AG09309 (cell line): ENCODE measurements at regions not wholly inside any gene's neighbourhood (a gene's known extent, or its start where the extent isn't known, plus 50 kb on each side); places are given as distances from the start of the nearest gene placed in this dataset.

Experiments used
- DNase-seq: peaks from one replicate; pipeline ENCODE4 v3.0.0-alpha.2; 2010; ENCODE audit warnings: low read depth
- H3K4me3 ChIP-seq: 2 replicates; pipeline ENCODE4 v1.5.1; 2011; ENCODE audit warnings: mild to moderate bottlenecking, low read depth, low read length, moderate library complexity; ENCODE audit not compliant: control insufficient read depth
- CTCF ChIP-seq: IDR thresholded peaks from 2 replicates; pipeline ENCODE4 v1.5.1; 2011; ENCODE audit warnings: mild to moderate bottlenecking, low read depth, low read length, inconsistent platforms; ENCODE audit not compliant: insufficient read depth, control insufficient read depth; ENCODE audit errors: missing control alignments

- peak; percentile 15 for TF ChIP-seq CTCF
- DNase-seq, result peak; percentile 4
- H3K4me3 ChIP-seq, result no peak overlapping the region
Measured at GRCh38 chr4:28565396-28565795, 1704.8 kb downstream of the STIM2 start.

DNA sequence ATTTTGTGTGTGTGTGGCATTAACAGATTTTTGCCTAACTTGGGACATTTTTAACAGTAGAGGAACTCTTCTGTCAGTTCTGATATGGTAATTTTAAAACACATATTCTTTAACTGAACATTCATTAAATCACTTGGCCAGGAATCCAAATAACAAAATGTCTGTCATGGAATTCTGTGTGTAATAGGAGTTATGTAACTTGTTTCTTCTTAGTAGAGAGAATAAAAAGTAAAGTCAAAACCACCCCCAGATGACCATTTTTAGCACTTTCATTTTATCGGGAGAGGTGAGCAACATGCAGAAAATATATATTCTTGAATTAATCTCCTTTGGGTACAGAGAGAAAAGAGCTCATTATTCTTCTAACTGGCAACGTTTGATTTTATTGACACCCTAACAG is 1740.3 kb downstream of the STIM2 start:
- TF ChIP-seq CTCF, result no peak
- no peak for DNase-seq
- H3K4me3 ChIP-seq, result no peak overlapping the region

DNA sequence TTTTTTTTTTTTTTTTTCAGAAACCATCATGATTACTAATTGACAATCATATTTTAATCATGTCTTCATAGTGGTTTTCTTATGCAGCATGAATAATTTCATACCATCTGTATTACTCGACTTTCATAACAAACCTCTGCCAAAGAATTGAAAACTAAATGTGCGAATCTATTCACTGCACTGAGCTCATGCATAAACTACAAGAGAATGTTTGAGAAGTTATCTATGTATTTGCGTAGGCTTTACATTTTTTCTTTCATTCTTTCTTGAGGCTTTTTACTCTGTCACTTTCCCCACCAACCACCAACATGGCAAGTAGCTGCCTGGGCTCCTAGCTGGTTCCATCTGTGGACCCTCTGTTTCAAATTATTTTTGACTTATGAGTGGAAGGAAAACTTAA is 1761.0 kb downstream of the STIM2 start:
- no peak overlapping the region for H3K4me3 ChIP-seq
- no peak for DNase-seq
- TF ChIP-seq CTCF, result no peak

DNA sequence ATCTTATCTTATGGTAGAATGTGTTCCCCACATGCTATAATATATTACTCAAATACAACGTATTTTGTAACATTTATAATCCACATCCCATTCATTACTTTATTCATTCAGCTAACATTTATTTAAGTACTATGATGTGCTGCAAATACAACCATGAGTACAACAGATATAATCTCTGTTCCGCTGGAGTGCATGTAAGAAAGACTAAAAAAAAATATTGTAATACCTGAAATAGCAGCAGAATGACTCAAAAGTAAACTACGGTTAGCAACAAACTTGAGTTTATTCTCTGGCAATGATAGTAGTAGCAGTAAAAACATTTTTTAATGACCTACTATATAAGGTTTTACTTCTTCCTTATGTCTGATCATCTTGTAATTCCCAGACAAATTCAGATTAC is 1776.3 kb downstream of the STIM2 start:
- DNase-seq, result no peak
- H3K4me3 ChIP-seq, result no peak overlapping the region
- TF ChIP-seq CTCF, result no peak

DNA sequence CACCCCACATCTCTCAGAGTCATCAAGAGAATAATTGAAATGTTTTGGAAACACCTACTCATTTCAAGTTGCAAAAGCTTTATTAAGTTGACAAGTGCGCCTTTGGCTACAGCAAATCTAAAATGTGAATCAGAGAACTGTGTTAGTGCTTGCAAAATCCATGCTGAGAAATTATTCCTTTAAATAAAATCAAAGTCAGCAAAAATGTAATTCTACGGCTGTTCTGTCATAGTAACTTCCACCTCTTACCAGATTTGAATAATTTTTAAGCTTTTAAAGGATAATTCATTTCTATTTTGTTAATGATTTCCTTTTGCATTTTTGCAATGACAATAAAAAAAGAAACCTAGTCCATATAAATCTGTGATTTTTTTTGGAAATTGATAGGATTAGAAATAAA is 1779.1 kb downstream of the STIM2 start:
- no peak for TF ChIP-seq CTCF
- DNase-seq, result no peak
- no peak overlapping the region for H3K4me3 ChIP-seq

- DNase-seq, result no peak
- no peak overlapping the region for H3K4me3 ChIP-seq
- TF ChIP-seq CTCF, result no peak
Measured at GRCh38 chr4:28654618-28655017, 1794.0 kb downstream of the STIM2 start.

DNA sequence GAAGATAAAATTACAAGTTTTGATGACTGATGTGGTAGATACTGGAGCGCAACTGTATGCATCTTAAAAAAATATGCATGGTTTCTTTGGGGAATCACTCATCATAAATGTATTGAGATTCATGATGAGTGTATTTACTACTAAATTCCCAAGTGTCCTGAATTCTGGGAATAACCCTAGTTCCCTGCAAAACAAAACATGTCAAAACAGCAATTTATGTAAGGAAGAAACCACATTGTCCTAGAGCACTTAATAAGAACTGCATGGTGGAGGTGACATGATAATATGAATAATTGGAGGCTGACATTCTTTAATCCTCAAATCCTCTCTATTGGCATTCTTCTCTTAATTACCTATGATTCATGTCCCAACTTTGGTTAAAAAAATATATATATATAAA is 1804.7 kb downstream of the STIM2 start:
- TF ChIP-seq CTCF, result no peak

More for the DNA sequence above, 1804.7 kb downstream of the STIM2 start:
- H3K4me3 ChIP-seq, result no peak overlapping the region
- no peak for DNase-seq
